ENCODE measurements at regions not wholly inside any gene's neighbourhood (a gene's known extent, or its start where the extent isn't known, plus 50 kb on each side); places are given as distances from the start of the nearest gene placed in this dataset.

GRCh38 chr22:49632199-49633009 lies 195.3 kb downstream of the BRD1 start (continued):
- peak; percentile 37; the same call in 1 of the 2 replicates for TF ChIP-seq UBTF (CRISPR knock-in tag; IDR thresholded peaks at IDR 0.05)
- TF ChIP-seq ZBED4 (CRISPR knock-in tag; IDR thresholded peaks at IDR 0.05; ENCODE audit: borderline replicate concordance): no peak
- 0 out of 2 replicates have a peak, but pooled peaks have one; percentile 43 for TF ChIP-seq MTF2 (CRISPR knock-in tag; IDR thresholded peaks at IDR 0.05; ENCODE audit: borderline replicate concordance)
- peak; percentile 76 for TF ChIP-seq CHD2 (IDR thresholded peaks at IDR 0.05; ENCODE audit: low read depth, low read length)
- TF ChIP-seq ATF3 (CRISPR knock-in tag; IDR thresholded peaks at IDR 0.05): peak; percentile 36; the same call in 1 of the 2 replicates
- TF ChIP-seq EZH2 (conservative IDR thresholded peaks at IDR 0.05; ENCODE audit: low read depth, low read length): peak; percentile 60; the same call in 1 of the 2 replicates
- TF ChIP-seq RFX5 (IDR thresholded peaks at IDR 0.05; ENCODE audit: low read depth, low read length): no peak
- peak; percentile 50; the same call in 1 of the 2 replicates for TF ChIP-seq HOXA3 (CRISPR knock-in tag; IDR thresholded peaks at IDR 0.05)
- TF ChIP-seq HMGXB4 (CRISPR knock-in tag; IDR thresholded peaks at IDR 0.05; ENCODE audit: borderline replicate concordance in 1 of 2, low read depth in 1 of 2): peak in 1 of 2 experiments; percentile 24; a peak in 1 of 4 replicates

Data from HepG2 (cell line).